ENCODE measurements at regions not wholly inside any gene's neighbourhood (a gene's known extent, or its start where the extent isn't known, plus 50 kb on each side); places are given as distances from the start of the nearest gene placed in this dataset.
A peak's percentile ranks its signal among the peaks of the same experiment; 100 is the strongest.

GRCh38 chr11:115925568-115926090 lies 421.4 kb upstream of the CADM1 start:
- intact Hi-C loops (cut with DNase I, micrococcal nuclease): no loop called here
- DNase-seq (no peak), ATAC-seq (no peak)
- TF ChIP-seq, protein P1, sequence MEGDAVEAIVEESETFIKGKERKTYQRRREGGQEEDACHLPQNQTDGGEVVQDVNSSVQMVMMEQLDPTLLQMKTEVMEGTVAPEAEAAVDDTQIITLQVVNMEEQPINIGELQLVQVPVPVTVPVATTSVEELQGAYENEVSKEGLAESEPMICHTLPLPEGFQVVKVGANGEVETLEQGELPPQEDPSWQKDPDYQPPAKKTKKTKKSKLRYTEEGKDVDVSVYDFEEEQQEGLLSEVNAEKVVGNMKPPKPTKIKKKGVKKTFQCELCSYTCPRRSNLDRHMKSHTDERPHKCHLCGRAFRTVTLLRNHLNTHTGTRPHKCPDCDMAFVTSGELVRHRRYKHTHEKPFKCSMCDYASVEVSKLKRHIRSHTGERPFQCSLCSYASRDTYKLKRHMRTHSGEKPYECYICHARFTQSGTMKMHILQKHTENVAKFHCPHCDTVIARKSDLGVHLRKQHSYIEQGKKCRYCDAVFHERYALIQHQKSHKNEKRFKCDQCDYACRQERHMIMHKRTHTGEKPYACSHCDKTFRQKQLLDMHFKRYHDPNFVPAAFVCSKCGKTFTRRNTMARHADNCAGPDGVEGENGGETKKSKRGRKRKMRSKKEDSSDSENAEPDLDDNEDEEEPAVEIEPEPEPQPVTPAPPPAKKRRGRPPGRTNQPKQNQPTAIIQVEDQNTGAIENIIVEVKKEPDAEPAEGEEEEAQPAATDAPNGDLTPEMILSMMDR (IDR thresholded peaks at IDR 0.05): no peak
- Histone ChIP-seq H3K9me3 (no peaks in the 10 kb centered on the region), H3K36me3 (ENCODE audit: low read depth) (no peaks in the 10 kb centered on the region), H3K4me3 (no peak overlapping the region), H3K4me1 (ENCODE audit: low read depth) (no peaks in the 10 kb centered on the region)

- intact Hi-C loops (cut with DNase I, micrococcal nuclease): no loop called here
- peak; percentile 42 for ATAC-seq
Observed at GRCh38 chr11:115924744-115925567, 420.7 kb upstream of the CADM1 start.

DNA sequence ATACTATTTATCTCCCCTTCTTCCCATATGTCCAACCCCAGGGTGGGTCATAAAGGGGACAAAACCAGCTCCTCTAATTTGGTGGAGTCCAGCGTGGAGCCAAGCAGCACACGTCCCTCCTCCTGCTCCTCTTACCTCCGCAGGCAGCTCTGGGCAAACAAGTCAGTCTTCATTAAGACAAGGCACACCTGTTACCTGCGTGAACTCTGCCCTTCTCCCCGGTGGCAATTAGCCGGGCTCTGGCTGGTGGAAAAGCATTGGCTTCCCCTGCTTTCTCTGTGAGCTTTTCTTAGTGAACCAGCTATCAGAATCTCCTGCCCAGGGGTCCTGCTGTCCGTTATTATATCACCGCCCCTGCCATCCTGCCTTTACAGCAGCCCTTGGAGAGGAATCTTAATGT lies 418.7 kb upstream of the CADM1 start:
- Histone ChIP-seq H3K4me3 (no peak overlapping the region), H3K9me3 (no peaks in the 10 kb centered on the region), H3K4me1 (ENCODE audit: low read depth) (no peaks in the 10 kb centered on the region), H3K36me3 (ENCODE audit: low read depth) (no peaks in the 10 kb centered on the region)
- DNase-seq (peak in 1 of 3 donors; percentile 21), ATAC-seq (peak; percentile 22)
- TF ChIP-seq, protein P1 (IDR thresholded peaks at IDR 0.05): no peak
- intact Hi-C loops (cut with DNase I, micrococcal nuclease): no loop called here

More at GRCh38 chr11:115924744-115925567, 420.7 kb upstream of the CADM1 start:
- TF ChIP-seq, protein P1 (IDR thresholded peaks at IDR 0.05): no peak
- no peak for DNase-seq
- no peaks in the 10 kb centered on the region for H3K9me3 ChIP-seq
- H3K4me1 ChIP-seq (ENCODE audit: low read depth): no peaks in the 10 kb centered on the region
- no peak overlapping the region for H3K4me3 ChIP-seq
- no peaks in the 10 kb centered on the region for H3K36me3 ChIP-seq (ENCODE audit: low read depth)

DNA sequence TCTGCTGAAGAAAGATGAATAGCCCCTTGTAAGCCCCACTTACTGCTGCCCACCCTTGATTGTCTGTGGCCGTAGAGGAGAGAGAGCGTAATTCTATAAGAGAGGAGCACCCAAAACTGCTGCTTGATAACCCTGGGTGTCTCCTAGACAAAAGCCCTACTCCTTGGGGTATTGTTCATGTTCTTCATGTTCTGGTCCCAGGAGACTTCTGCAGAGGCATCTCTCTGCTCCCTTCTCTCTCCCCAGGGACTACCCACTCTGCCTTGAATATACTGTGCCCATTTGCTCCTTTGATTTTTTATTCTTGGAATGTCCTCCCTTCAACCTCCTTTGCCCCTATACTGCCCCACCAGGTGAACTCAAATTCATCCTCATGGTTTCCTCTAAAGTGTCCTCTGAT lies 417.8 kb upstream of the CADM1 start:
- TF ChIP-seq, protein P1 (IDR thresholded peaks at IDR 0.05): no peak
- no peaks in the 10 kb centered on the region for H3K36me3 ChIP-seq (ENCODE audit: low read depth)
- H3K9me3 ChIP-seq: no peaks in the 10 kb centered on the region
- no peaks in the 10 kb centered on the region for H3K4me1 ChIP-seq (ENCODE audit: low read depth)
- DNase-seq: no peak
- no peak overlapping the region for H3K4me3 ChIP-seq
- intact Hi-C loops (cut with DNase I, micrococcal nuclease): no loop called here
- ATAC-seq: no peak

DNA sequence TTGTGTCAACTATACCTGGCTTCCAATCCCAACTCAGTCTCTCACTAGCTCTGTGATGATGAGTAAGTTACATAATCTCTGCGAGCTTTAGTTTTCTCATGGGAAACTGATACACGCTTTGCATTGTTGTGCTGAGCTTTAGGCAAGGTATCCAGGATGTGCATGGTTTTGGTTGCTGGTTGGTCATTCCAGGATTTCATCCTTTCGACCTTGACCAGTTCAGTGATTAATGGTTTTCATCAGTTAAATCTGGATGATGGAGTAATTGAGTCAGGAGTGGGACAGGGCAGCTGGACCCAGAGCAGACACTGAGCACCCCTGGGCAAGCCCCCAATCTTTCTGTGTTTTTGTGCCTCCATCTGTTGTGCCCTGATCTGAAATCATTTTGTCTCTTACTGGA lies 417.3 kb upstream of the CADM1 start:
- H3K4me3 ChIP-seq: no peak overlapping the region
- H3K4me1 ChIP-seq (ENCODE audit: low read depth): no peaks in the 10 kb centered on the region
- no peaks in the 10 kb centered on the region for H3K9me3 ChIP-seq
- DNase-seq: no peak
- intact Hi-C loops (cut with DNase I, micrococcal nuclease): no loop called here
- no peak for ATAC-seq
- H3K36me3 ChIP-seq (ENCODE audit: low read depth): no peaks in the 10 kb centered on the region
- TF ChIP-seq, protein P1 (IDR thresholded peaks at IDR 0.05): no peak
